TTC549 (cell line): ENCODE measurements at regions not wholly inside any gene's neighbourhood (a gene's known extent, or its start where the extent isn't known, plus 50 kb on each side); places are given as distances from the start of the nearest gene placed in this dataset.

Experiments
- FAIRE-seq: peaks from 2 replicates; lab custom pipeline; 2012; peaks lifted over from hg19 to GRCh38; lab: Jason Lieb, UNC

GRCh38 chr12:105998561-105998960, 140.2 kb downstream of the NUAK1 start:
- FAIRE-seq: no peak

GRCh38 chr12:106000382-106001104, 138.2 kb downstream of the NUAK1 start:
- FAIRE-seq: no peak

GRCh38 chr12:106001105-106001836, 137.5 kb downstream of the NUAK1 start:
- FAIRE-seq: no peak

- no peak for FAIRE-seq
These were observed 136.9 kb downstream of the NUAK1 start for GRCh38 chr12:106001837-106002218.

- FAIRE-seq: no peak
These were observed 135.5 kb downstream of the NUAK1 start for GRCh38 chr12:106003297-106003696.

- no peak for FAIRE-seq
These were observed 134.5 kb downstream of the NUAK1 start for GRCh38 chr12:106004289-106004688.

GRCh38 chr12:106006382-106006781, 132.4 kb downstream of the NUAK1 start:
- no peak for FAIRE-seq

GRCh38 chr12:106006940-106007339, 131.8 kb downstream of the NUAK1 start:
- no peak for FAIRE-seq

- no peak for FAIRE-seq
These were observed 128.0 kb downstream of the NUAK1 start for GRCh38 chr12:106010741-106011140.
